ENCODE measurements at regions not wholly inside any gene's neighbourhood (a gene's known extent, or its start where the extent isn't known, plus 50 kb on each side); places are given as distances from the start of the nearest gene placed in this dataset.

- no peak overlapping the region for H3K4me3 ChIP-seq (replicated peaks in 1 of 2; ENCODE audit: low read depth in 1 of 2, low read length in 2 of 2)
- no peak overlapping the region for H3K9ac ChIP-seq (ENCODE audit: low read length)
- H3K79me2 ChIP-seq (ENCODE audit: insufficient read depth, low read length): peaks cover 3% of the 10 kb centered on the region; the same call in 1 of the 2 replicates
- intact Hi-C loops (cut with micrococcal nuclease): no loop called here
- no TSS peak for BruUV-seq (replicated peaks)
- CTCF ChIA-PET: no interaction called here
- POLR2A ChIA-PET: no interaction called here
- DNase-seq (ENCODE audit: low read depth, low spot score) (no peak), ATAC-seq (no peak)
- RAD21 ChIA-PET (ENCODE audit: low non-redundant PET in 1 of 2, low total read pairs in 2 of 2, uncharacterized antibody in 2 of 2, unreplicated experiment in 2 of 2): no interaction called here
- H3K27ac ChIP-seq (ENCODE audit: low read depth, low read length): no peak overlapping the region
- no peaks in the 10 kb centered on the region for H4K20me1 ChIP-seq (ENCODE audit: insufficient read depth)
- TF ChIP-seq TCF7L2 (IDR thresholded peaks at IDR 0.05; ENCODE audit: borderline replicate concordance, extremely low read depth, insufficient read depth, insufficient read length) (no peak), ATF3 (IDR thresholded peaks at IDR 0.05) (no peak), POLR2AphosphoS5 (IDR thresholded peaks at IDR 0.05; ENCODE audit: low read depth, low read length) (no peak), RAD21 (IDR thresholded peaks at IDR 0.05; ENCODE audit: low read depth) (no peak), SP1 (IDR thresholded peaks at IDR 0.05; ENCODE audit: low read depth) (no peak), CBX3 (IDR thresholded peaks at IDR 0.05; ENCODE audit: low read depth) (no peak), EZH2 (IDR thresholded peaks at IDR 0.05) (no peak), FOSL1 (IDR thresholded peaks at IDR 0.05; ENCODE audit: low read depth) (no peak), EGR1 (IDR thresholded peaks at IDR 0.05; ENCODE audit: low read depth) (no peak), ZFX (IDR thresholded peaks at IDR 0.05) (no peak), CEBPB (IDR thresholded peaks at IDR 0.05; ENCODE audit: low read depth) (no peak), JUND (IDR thresholded peaks at IDR 0.05) (no peak), CTCF (IDR thresholded peaks at IDR 0.05 in 2 of 3, conservative IDR thresholded peaks at IDR 0.05 in 1 of 3; ENCODE audit: borderline replicate concordance in 1 of 3, insufficient read depth in 1 of 3, low read depth in 2 of 3, low read length in 2 of 3) (no peak)
- TF ChIP-seq, protein P1, sequence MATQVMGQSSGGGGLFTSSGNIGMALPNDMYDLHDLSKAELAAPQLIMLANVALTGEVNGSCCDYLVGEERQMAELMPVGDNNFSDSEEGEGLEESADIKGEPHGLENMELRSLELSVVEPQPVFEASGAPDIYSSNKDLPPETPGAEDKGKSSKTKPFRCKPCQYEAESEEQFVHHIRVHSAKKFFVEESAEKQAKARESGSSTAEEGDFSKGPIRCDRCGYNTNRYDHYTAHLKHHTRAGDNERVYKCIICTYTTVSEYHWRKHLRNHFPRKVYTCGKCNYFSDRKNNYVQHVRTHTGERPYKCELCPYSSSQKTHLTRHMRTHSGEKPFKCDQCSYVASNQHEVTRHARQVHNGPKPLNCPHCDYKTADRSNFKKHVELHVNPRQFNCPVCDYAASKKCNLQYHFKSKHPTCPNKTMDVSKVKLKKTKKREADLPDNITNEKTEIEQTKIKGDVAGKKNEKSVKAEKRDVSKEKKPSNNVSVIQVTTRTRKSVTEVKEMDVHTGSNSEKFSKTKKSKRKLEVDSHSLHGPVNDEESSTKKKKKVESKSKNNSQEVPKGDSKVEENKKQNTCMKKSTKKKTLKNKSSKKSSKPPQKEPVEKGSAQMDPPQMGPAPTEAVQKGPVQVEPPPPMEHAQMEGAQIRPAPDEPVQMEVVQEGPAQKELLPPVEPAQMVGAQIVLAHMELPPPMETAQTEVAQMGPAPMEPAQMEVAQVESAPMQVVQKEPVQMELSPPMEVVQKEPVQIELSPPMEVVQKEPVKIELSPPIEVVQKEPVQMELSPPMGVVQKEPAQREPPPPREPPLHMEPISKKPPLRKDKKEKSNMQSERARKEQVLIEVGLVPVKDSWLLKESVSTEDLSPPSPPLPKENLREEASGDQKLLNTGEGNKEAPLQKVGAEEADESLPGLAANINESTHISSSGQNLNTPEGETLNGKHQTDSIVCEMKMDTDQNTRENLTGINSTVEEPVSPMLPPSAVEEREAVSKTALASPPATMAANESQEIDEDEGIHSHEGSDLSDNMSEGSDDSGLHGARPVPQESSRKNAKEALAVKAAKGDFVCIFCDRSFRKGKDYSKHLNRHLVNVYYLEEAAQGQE (IDR thresholded peaks at IDR 0.05; ENCODE audit: low read depth): no peak
- H3K9me3 ChIP-seq (ENCODE audit: control insufficient read depth in 1 of 2, insufficient read depth in 1 of 2, low read depth in 1 of 2, low read length in 2 of 2): no peaks in the 10 kb centered on the region
- no peak overlapping the region for H2AFZ ChIP-seq (ENCODE audit: low read depth, low read length, poor library complexity, severe bottlenecking)
- no peaks in the 10 kb centered on the region for H3K36me3 ChIP-seq (ENCODE audit: control insufficient read depth in 1 of 2, insufficient read depth in 2 of 2, low read length in 2 of 2)
- no peaks in the 10 kb centered on the region for H3K9me2 ChIP-seq (ENCODE audit: insufficient read depth)
- H3K4me1 ChIP-seq (ENCODE audit: control insufficient read depth in 1 of 2, insufficient read depth in 2 of 2, low read length in 2 of 2): no peaks in the 10 kb centered on the region
- H3K4me2 ChIP-seq (ENCODE audit: low read length): no peak overlapping the region
- no peaks in the 10 kb centered on the region for H3K27me3 ChIP-seq (ENCODE audit: insufficient read depth, low read length)
Measured at GRCh38 chr18:46344416-46345180, 240.4 kb downstream of the HAUS1 start.

Measured in HCT116 (cell line).